ENCODE measurements at regions not wholly inside any gene's neighbourhood (a gene's known extent, or its start where the extent isn't known, plus 50 kb on each side); places are given as distances from the start of the nearest gene placed in this dataset.

GRCh38 chr11:25576320-25576719, 755.6 kb upstream of the ANO3 start:
- no peak for TF ChIP-seq TAF1 (IDR thresholded peaks at IDR 0.05; ENCODE audit: borderline replicate concordance, low read depth, low read length)
- TF ChIP-seq POLR2A (IDR thresholded peaks at IDR 0.05; ENCODE audit: low read depth, low read length), result no peak
